ENCODE measurements at regions not wholly inside any gene's neighbourhood (a gene's known extent, or its start where the extent isn't known, plus 50 kb on each side); places are given as distances from the start of the nearest gene placed in this dataset.

DNA sequence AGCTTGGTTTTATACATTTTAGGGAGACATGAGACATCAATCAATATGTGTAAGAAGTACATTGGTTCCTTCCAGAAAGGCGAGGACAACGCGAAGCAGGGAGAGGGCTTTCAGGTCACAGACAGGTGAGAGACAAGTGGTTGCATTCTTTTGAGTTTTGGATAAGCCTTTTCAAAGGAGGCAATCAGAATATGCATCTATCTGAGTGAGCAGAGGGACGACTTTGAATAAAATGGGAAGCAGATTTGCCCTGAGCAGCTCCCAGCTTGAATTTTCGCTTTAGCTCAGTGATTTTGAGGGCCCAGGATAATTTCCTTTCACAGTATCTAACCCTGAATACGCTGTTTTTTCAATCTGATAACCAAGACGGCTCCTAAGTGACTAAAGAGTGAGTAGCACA lies 82.5 kb upstream of the MYO3A start:
- Histone ChIP-seq H3K4me3 (ENCODE audit: low read length) (no peak overlapping the region), H3K27me3 (ENCODE audit: low read depth, low read length) (0 out of 2 replicates have a peak, but pooled peaks cover 4% of the 10 kb centered on the region), H4K20me1 (ENCODE audit: insufficient read depth, low read length) (no peaks in the 10 kb centered on the region), H3K9ac (ENCODE audit: low read length) (no peak overlapping the region), H3K4me1 (ENCODE audit: low read length) (no peaks in the 10 kb centered on the region), H3K36me3 (replicated peaks; ENCODE audit: low read depth, low read length) (no peaks in the 10 kb centered on the region), H2AFZ (ENCODE audit: low read depth, low read length) (no peak overlapping the region), H3K4me2 (ENCODE audit: low read length) (no peak overlapping the region), H3K79me2 (ENCODE audit: low read length) (no peaks in the 10 kb centered on the region), H3K27ac (ENCODE audit: low read length) (no peak overlapping the region), H3K9me3 (ENCODE audit: insufficient read depth, low read length) (no peaks in the 10 kb centered on the region)
- TF ChIP-seq, protein P1, sequence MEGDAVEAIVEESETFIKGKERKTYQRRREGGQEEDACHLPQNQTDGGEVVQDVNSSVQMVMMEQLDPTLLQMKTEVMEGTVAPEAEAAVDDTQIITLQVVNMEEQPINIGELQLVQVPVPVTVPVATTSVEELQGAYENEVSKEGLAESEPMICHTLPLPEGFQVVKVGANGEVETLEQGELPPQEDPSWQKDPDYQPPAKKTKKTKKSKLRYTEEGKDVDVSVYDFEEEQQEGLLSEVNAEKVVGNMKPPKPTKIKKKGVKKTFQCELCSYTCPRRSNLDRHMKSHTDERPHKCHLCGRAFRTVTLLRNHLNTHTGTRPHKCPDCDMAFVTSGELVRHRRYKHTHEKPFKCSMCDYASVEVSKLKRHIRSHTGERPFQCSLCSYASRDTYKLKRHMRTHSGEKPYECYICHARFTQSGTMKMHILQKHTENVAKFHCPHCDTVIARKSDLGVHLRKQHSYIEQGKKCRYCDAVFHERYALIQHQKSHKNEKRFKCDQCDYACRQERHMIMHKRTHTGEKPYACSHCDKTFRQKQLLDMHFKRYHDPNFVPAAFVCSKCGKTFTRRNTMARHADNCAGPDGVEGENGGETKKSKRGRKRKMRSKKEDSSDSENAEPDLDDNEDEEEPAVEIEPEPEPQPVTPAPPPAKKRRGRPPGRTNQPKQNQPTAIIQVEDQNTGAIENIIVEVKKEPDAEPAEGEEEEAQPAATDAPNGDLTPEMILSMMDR (IDR thresholded peaks at IDR 0.05; ENCODE audit: low read depth, low read length): no peak
- no peak for TF ChIP-seq EZH2phosphoT487 (IDR thresholded peaks at IDR 0.05; ENCODE audit: low read depth)

DNA sequence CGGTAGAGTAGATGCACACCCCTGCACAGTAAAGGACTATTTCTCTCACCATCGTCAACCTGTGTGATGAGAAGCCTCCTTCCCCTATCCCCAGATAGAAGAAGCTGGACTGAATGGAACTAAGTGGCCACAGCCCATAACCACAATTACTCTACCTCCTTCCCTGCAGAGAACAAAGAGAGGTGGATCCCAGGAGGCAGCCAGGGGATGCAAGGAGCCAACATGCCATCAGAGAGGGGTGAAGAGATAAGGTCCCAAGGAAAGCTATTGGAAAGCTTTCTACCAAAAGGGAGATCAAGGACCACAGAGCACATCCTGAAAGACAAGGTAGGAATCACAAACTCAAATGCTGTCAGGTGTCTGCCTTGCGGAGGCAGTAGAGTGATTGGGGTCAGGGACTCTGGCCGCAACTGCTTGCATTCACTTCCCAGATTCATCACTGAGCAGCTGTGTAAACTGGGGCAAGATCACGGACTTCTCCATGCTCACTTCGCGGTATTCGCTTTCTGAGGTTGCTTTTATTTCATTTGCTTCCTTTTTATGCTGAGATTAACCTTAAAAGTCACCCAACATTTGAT lies 81.6 kb upstream of the MYO3A start:
- H2AFZ ChIP-seq (ENCODE audit: low read depth, low read length): no peak overlapping the region
- H3K9me3 ChIP-seq (ENCODE audit: insufficient read depth, low read length): no peaks in the 10 kb centered on the region
- H3K79me2 ChIP-seq (ENCODE audit: low read length): no peaks in the 10 kb centered on the region
- H3K4me1 ChIP-seq (ENCODE audit: low read length): no peaks in the 10 kb centered on the region
- H3K27me3 ChIP-seq (ENCODE audit: low read depth, low read length): 0 out of 2 replicates have a peak, but pooled peaks cover 4% of the 10 kb centered on the region
- no peak overlapping the region for H3K4me3 ChIP-seq (ENCODE audit: low read length)
- no peak for TF ChIP-seq EZH2phosphoT487 (IDR thresholded peaks at IDR 0.05; ENCODE audit: low read depth)
- TF ChIP-seq, protein P1 (IDR thresholded peaks at IDR 0.05; ENCODE audit: low read depth, low read length): no peak
- no peak overlapping the region for H3K4me2 ChIP-seq (ENCODE audit: low read length)
- H3K36me3 ChIP-seq (replicated peaks; ENCODE audit: low read depth, low read length): no peaks in the 10 kb centered on the region
- H3K27ac ChIP-seq (ENCODE audit: low read length): no peak overlapping the region
- H4K20me1 ChIP-seq (ENCODE audit: insufficient read depth, low read length): no peaks in the 10 kb centered on the region
- H3K9ac ChIP-seq (ENCODE audit: low read length): no peak overlapping the region

DNA sequence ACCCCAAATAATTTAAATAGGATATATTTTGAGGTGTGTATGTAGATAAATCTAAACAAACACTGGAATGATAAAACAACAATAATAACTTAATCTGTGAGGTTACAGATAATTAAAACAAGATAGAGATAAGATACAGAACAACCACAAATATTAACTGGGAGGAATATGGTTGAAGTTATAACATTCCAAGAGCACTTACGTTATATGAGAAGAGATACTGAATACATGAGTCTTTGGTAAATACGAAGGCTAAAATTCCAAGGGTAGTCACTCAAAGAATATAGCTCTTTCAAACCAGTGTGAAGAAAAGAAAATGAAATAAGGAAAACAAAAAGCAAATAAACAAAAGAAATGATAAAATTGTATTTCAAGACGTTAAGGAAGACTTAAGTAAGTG lies 76.0 kb upstream of the MYO3A start:
- Histone ChIP-seq H3K27ac (ENCODE audit: low read length) (no peak overlapping the region), H2AFZ (ENCODE audit: low read depth, low read length) (no peak overlapping the region), H3K9ac (ENCODE audit: low read length) (no peak overlapping the region), H4K20me1 (ENCODE audit: insufficient read depth, low read length) (no peaks in the 10 kb centered on the region), H3K4me3 (ENCODE audit: low read length) (no peak overlapping the region), H3K9me3 (ENCODE audit: insufficient read depth, low read length) (no peaks in the 10 kb centered on the region), H3K4me1 (ENCODE audit: low read length) (no peaks in the 10 kb centered on the region), H3K4me2 (ENCODE audit: low read length) (no peak overlapping the region), H3K36me3 (replicated peaks; ENCODE audit: low read depth, low read length) (no peaks in the 10 kb centered on the region), H3K79me2 (ENCODE audit: low read length) (no peaks in the 10 kb centered on the region), H3K27me3 (ENCODE audit: low read depth, low read length) (no peaks in the 10 kb centered on the region)
- TF ChIP-seq, protein P1 (IDR thresholded peaks at IDR 0.05; ENCODE audit: low read depth, low read length): no peak
- TF ChIP-seq EZH2phosphoT487 (IDR thresholded peaks at IDR 0.05; ENCODE audit: low read depth): no peak

DNA sequence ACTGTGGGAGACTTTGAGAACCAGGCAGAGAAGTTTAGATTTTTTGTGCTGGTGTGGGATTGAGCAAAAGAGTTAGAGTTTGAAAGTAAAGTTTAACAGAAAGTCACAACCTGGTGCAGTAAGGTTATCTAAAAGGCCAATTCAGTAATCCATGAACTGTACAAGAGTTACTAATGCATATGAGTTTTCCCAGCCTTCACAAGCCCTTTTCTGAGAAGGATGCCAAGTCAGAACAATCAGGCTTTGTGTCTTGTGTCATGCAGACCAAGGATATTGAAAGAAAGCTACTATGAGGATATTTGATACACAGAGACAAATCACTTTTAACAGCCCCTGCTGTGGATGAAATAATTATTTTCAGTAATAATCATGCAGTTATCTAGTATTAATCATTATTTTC lies 68.8 kb upstream of the MYO3A start:
- H2AFZ ChIP-seq (ENCODE audit: low read depth, low read length): no peak overlapping the region
- H3K36me3 ChIP-seq (replicated peaks; ENCODE audit: low read depth, low read length): no peaks in the 10 kb centered on the region
- H4K20me1 ChIP-seq (ENCODE audit: insufficient read depth, low read length): no peaks in the 10 kb centered on the region
- no peak for TF ChIP-seq EZH2phosphoT487 (IDR thresholded peaks at IDR 0.05; ENCODE audit: low read depth)
- TF ChIP-seq, protein P1 (IDR thresholded peaks at IDR 0.05; ENCODE audit: low read depth, low read length): no peak
- no peaks in the 10 kb centered on the region for H3K27me3 ChIP-seq (ENCODE audit: low read depth, low read length)
- no peak overlapping the region for H3K4me2 ChIP-seq (ENCODE audit: low read length)
- no peaks in the 10 kb centered on the region for H3K4me1 ChIP-seq (ENCODE audit: low read length)
- H3K79me2 ChIP-seq (ENCODE audit: low read length): no peaks in the 10 kb centered on the region
- no peak overlapping the region for H3K4me3 ChIP-seq (ENCODE audit: low read length)
- H3K9ac ChIP-seq (ENCODE audit: low read length): no peak overlapping the region
- H3K9me3 ChIP-seq (ENCODE audit: insufficient read depth, low read length): no peaks in the 10 kb centered on the region
- H3K27ac ChIP-seq (ENCODE audit: low read length): no peak overlapping the region
